Jurkat, Clone E6-1 (cell line): ENCODE measurements at regions not wholly inside any gene's neighbourhood (a gene's known extent, or its start where the extent isn't known, plus 50 kb on each side); places are given as distances from the start of the nearest gene placed in this dataset.

Experiments
- DNase-seq: peaks from one replicate; pipeline ENCODE4 v3.0.0-alpha.2; 2011; ENCODE audit warnings: low read depth, low spot score
- H3K4me3 ChIP-seq: 2 replicates; pipeline ENCODE4 v1.5.1; 2011; ENCODE audit warnings: mild to moderate bottlenecking, low read length, control low read depth, moderate library complexity

GRCh38 chr3:17945018-17945798, 202.8 kb upstream of the TBC1D5 start:
- DNase-seq: peak; percentile 92

GRCh38 chr3:17942856-17943255, 200.4 kb upstream of the TBC1D5 start:
- DNase-seq: no peak
- H3K4me3 ChIP-seq: no peak overlapping the region

More at GRCh38 chr3:17945018-17945798, 202.8 kb upstream of the TBC1D5 start:
- no peak overlapping the region for H3K4me3 ChIP-seq

- H3K4me3 ChIP-seq: no peak overlapping the region
- no peak for DNase-seq
Observed at GRCh38 chr3:17941766-17942165, 199.3 kb upstream of the TBC1D5 start.

GRCh38 chr3:17941152-17941551, 198.7 kb upstream of the TBC1D5 start:
- no peak overlapping the region for H3K4me3 ChIP-seq
- DNase-seq: no peak

GRCh38 chr3:17939157-17939556, 196.7 kb upstream of the TBC1D5 start:
- no peak for DNase-seq
- H3K4me3 ChIP-seq: no peak overlapping the region

- no peak overlapping the region for H3K4me3 ChIP-seq
- no peak for DNase-seq
Observed at GRCh38 chr3:17938313-17938712, 195.9 kb upstream of the TBC1D5 start.

GRCh38 chr3:17936736-17937480, 194.5 kb upstream of the TBC1D5 start:
- no peak for DNase-seq
- no peak overlapping the region for H3K4me3 ChIP-seq

- DNase-seq: no peak
- no peak overlapping the region for H3K4me3 ChIP-seq
Observed at GRCh38 chr3:17935222-17935621, 192.8 kb upstream of the TBC1D5 start.

- DNase-seq: no peak
- no peak overlapping the region for H3K4me3 ChIP-seq
Observed at GRCh38 chr3:17932136-17932771, 189.8 kb upstream of the TBC1D5 start.

GRCh38 chr3:17931131-17931530, 188.7 kb upstream of the TBC1D5 start:
- DNase-seq: no peak

GRCh38 chr3:17928502-17929145, 186.2 kb upstream of the TBC1D5 start:
- no peak for DNase-seq

More at GRCh38 chr3:17931131-17931530, 188.7 kb upstream of the TBC1D5 start:
- no peak overlapping the region for H3K4me3 ChIP-seq

GRCh38 chr3:17927036-17927435, 184.6 kb upstream of the TBC1D5 start:
- no peak for DNase-seq
- H3K4me3 ChIP-seq: no peak overlapping the region

More at GRCh38 chr3:17928502-17929145, 186.2 kb upstream of the TBC1D5 start:
- no peak overlapping the region for H3K4me3 ChIP-seq

- no peak for DNase-seq
- H3K4me3 ChIP-seq: no peak overlapping the region
Observed at GRCh38 chr3:17915341-17915740, 172.9 kb upstream of the TBC1D5 start.

GRCh38 chr3:17913359-17913758, 170.9 kb upstream of the TBC1D5 start:
- DNase-seq: peak; percentile 71
- no peak overlapping the region for H3K4me3 ChIP-seq

- H3K4me3 ChIP-seq: peak overlapping the region; percentile 5; the same call in 1 of the 2 replicates
- DNase-seq: peak; percentile 59
Observed at GRCh38 chr3:17911986-17912760, 169.7 kb upstream of the TBC1D5 start.

- DNase-seq: peak; percentile 52
Observed at GRCh38 chr3:17910922-17911321, 168.5 kb upstream of the TBC1D5 start.

GRCh38 chr3:17909714-17910113, 167.3 kb upstream of the TBC1D5 start:
- no peak overlapping the region for H3K4me3 ChIP-seq
- DNase-seq: peak; percentile 60

More at GRCh38 chr3:17910922-17911321, 168.5 kb upstream of the TBC1D5 start:
- H3K4me3 ChIP-seq: no peak overlapping the region

GRCh38 chr3:17908399-17909191, 166.2 kb upstream of the TBC1D5 start:
- no peak for DNase-seq
- H3K4me3 ChIP-seq: no peak overlapping the region
